ENCODE measurements at regions not wholly inside any gene's neighbourhood (a gene's known extent, or its start where the extent isn't known, plus 50 kb on each side); places are given as distances from the start of the nearest gene placed in this dataset.
"Not testable (repeated sequence)": the region's sequence is repeated elsewhere in the genome, so short reads cannot be mapped to it uniquely, and the experiment has no call there.

- no peaks in the 10 kb centered on the region for H3K27me3 ChIP-seq (ENCODE audit: control insufficient read depth, insufficient read depth, low read length)
- no peaks in the 10 kb centered on the region for H3K4me1 ChIP-seq (ENCODE audit: control insufficient read depth, insufficient read depth, low read length)
- H3K9me3 ChIP-seq (ENCODE audit: control insufficient read depth, insufficient read depth, low read length) = no peaks in the 10 kb centered on the region
- no peak overlapping the region for H3K9ac ChIP-seq (ENCODE audit: low read depth, low read length)
- H3K4me3 ChIP-seq (ENCODE audit: low read depth, low read length) = no peak overlapping the region
- no peak overlapping the region for H3K27ac ChIP-seq (ENCODE audit: low read depth, low read length)
- no peaks in the 10 kb centered on the region for H3K36me3 ChIP-seq (ENCODE audit: control insufficient read depth, insufficient read depth, low read length)
These were observed 77.8 kb upstream of the TAB2 start for GRCh38 chr6:149239573-149240209.

GRCh38 chr6:149242883-149243282 is 74.6 kb upstream of the TAB2 start:
- no peak overlapping the region for H3K4me3 ChIP-seq (ENCODE audit: low read depth, low read length)
- H3K9ac ChIP-seq (ENCODE audit: low read depth, low read length) = no peak overlapping the region
- no peaks in the 10 kb centered on the region for H3K27me3 ChIP-seq (ENCODE audit: control insufficient read depth, insufficient read depth, low read length)
- no peaks in the 10 kb centered on the region for H3K4me1 ChIP-seq (ENCODE audit: control insufficient read depth, insufficient read depth, low read length)
- no peak overlapping the region for H3K27ac ChIP-seq (ENCODE audit: low read depth, low read length)
- no peaks in the 10 kb centered on the region for H3K36me3 ChIP-seq (ENCODE audit: control insufficient read depth, insufficient read depth, low read length)
- H3K9me3 ChIP-seq (ENCODE audit: control insufficient read depth, insufficient read depth, low read length) = no peaks in the 10 kb centered on the region

DNA sequence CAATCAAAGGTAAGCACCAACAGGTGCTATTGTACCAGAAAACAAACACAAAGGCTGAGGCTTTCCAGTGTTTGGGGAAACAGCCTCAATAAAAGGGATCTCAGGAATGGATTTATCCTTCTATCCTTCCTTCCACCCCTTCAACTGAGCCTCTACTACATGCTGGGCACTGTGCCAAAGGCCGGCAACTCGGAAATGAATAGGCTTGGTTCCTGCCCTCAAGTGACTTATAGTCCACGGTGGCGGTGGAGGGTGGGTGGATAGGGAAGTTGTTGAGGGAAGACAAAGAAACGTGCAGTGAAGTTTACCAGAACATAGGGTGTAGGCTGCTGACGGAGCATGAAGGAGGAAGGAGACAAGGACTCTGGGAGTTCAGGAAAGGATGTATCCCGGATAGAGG is 73.4 kb upstream of the TAB2 start:
- Histone ChIP-seq H3K9ac (ENCODE audit: low read depth, low read length) (no peak overlapping the region), H3K27ac (ENCODE audit: low read depth, low read length) (no peak overlapping the region), H3K4me3 (ENCODE audit: low read depth, low read length) (no peak overlapping the region), H3K27me3 (ENCODE audit: control insufficient read depth, insufficient read depth, low read length) (no peaks in the 10 kb centered on the region), H3K36me3 (ENCODE audit: control insufficient read depth, insufficient read depth, low read length) (no peaks in the 10 kb centered on the region), H3K9me3 (ENCODE audit: control insufficient read depth, insufficient read depth, low read length) (no peaks in the 10 kb centered on the region), H3K4me1 (ENCODE audit: control insufficient read depth, insufficient read depth, low read length) (no peaks in the 10 kb centered on the region)

- Histone ChIP-seq H3K27me3 (ENCODE audit: control insufficient read depth, insufficient read depth, low read length) (no peaks in the 10 kb centered on the region), H3K27ac (ENCODE audit: low read depth, low read length) (no peak overlapping the region), H3K36me3 (ENCODE audit: control insufficient read depth, insufficient read depth, low read length) (no peaks in the 10 kb centered on the region), H3K4me3 (ENCODE audit: low read depth, low read length) (no peak overlapping the region), H3K9me3 (ENCODE audit: control insufficient read depth, insufficient read depth, low read length) (no peaks in the 10 kb centered on the region), H3K9ac (ENCODE audit: low read depth, low read length) (no peak overlapping the region), H3K4me1 (ENCODE audit: control insufficient read depth, insufficient read depth, low read length) (no peaks in the 10 kb centered on the region)
These were observed 70.7 kb upstream of the TAB2 start for GRCh38 chr6:149246691-149247384.

- no peak overlapping the region for H3K4me3 ChIP-seq (ENCODE audit: low read depth, low read length)
- no peak overlapping the region for H3K9ac ChIP-seq (ENCODE audit: low read depth, low read length)
- no peaks in the 10 kb centered on the region for H3K36me3 ChIP-seq (ENCODE audit: control insufficient read depth, insufficient read depth, low read length)
- no peaks in the 10 kb centered on the region for H3K9me3 ChIP-seq (ENCODE audit: control insufficient read depth, insufficient read depth, low read length)
- H3K27me3 ChIP-seq (ENCODE audit: control insufficient read depth, insufficient read depth, low read length) = no peaks in the 10 kb centered on the region
- H3K4me1 ChIP-seq (ENCODE audit: control insufficient read depth, insufficient read depth, low read length) = no peaks in the 10 kb centered on the region
- no peak overlapping the region for H3K27ac ChIP-seq (ENCODE audit: low read depth, low read length)
These were observed 70.1 kb upstream of the TAB2 start for GRCh38 chr6:149247385-149247763.

- not testable (repeated sequence) for H3K4me3 ChIP-seq (ENCODE audit: low read depth, low read length)
These were observed 69.2 kb upstream of the TAB2 start for GRCh38 chr6:149248263-149248662.

GRCh38 chr6:149248693-149249369 is 68.7 kb upstream of the TAB2 start:
- no peak overlapping the region for H3K4me3 ChIP-seq (ENCODE audit: low read depth, low read length)

More at GRCh38 chr6:149248263-149248662, 69.2 kb upstream of the TAB2 start:
- not testable (repeated sequence) for H3K9ac ChIP-seq (ENCODE audit: low read depth, low read length); H3K9me3 ChIP-seq (ENCODE audit: control insufficient read depth, insufficient read depth, low read length); H3K4me1 ChIP-seq (ENCODE audit: control insufficient read depth, insufficient read depth, low read length); H3K27ac ChIP-seq (ENCODE audit: low read depth, low read length); H3K36me3 ChIP-seq (ENCODE audit: control insufficient read depth, insufficient read depth, low read length); H3K27me3 ChIP-seq (ENCODE audit: control insufficient read depth, insufficient read depth, low read length)

DNA sequence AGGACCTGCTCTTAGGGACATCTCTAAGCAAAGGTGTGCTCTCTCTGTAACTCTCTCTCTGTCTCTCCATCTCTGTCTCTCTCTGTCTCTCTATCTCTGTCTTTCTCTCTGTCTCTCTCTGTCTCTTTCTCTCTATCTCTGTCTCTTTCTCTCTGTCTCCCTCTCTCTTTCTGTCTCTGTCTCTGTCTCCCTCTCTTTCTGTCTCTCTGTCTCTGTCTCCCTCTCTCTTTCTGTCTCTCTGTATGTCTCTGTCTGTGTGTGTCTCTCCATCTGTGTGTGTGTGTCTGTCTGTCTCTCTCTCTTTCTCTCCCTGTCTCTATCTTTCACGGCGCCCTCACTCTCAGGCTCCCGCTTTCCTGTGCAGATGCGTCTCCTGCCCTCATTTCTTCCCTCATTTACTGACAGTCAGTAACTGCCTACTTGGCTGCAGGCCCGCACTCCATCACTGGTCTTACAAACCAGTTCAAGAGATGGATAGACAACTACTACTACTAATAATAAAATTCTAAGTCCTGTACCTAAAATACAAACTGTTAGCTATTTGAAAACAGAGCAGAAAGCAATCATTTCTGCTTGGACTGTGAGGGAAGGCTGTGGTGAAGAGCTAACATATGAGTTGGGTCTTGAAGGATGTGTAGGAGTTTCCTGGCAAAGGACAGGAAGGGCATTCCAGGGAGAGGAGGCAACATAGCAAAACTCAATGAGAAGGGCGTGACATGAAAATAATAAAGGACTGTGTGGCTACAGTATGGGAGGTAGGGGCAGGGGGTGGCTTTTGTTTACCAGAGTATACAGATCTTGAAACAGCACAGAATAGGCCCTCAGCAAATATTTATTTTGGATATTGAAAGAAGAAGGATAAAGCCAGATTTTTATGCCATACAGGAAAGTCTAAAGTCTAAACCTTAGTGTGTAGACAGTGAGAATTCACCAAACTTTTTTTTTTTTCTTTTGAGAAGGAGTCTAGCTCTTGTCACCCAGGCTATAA is 67.8 kb upstream of the TAB2 start:
- Histone ChIP-seq H3K9me3 (ENCODE audit: control insufficient read depth, insufficient read depth, low read length) (no peaks in the 10 kb centered on the region), H3K4me1 (ENCODE audit: control insufficient read depth, insufficient read depth, low read length) (no peaks in the 10 kb centered on the region), H3K9ac (ENCODE audit: low read depth, low read length) (no peak overlapping the region), H3K27me3 (ENCODE audit: control insufficient read depth, insufficient read depth, low read length) (no peaks in the 10 kb centered on the region), H3K27ac (ENCODE audit: low read depth, low read length) (no peak overlapping the region), H3K4me3 (ENCODE audit: low read depth, low read length) (no peak overlapping the region), H3K36me3 (ENCODE audit: control insufficient read depth, insufficient read depth, low read length) (no peaks in the 10 kb centered on the region)

More at GRCh38 chr6:149248693-149249369, 68.7 kb upstream of the TAB2 start:
- H3K4me1 ChIP-seq (ENCODE audit: control insufficient read depth, insufficient read depth, low read length) = no peaks in the 10 kb centered on the region
- no peaks in the 10 kb centered on the region for H3K36me3 ChIP-seq (ENCODE audit: control insufficient read depth, insufficient read depth, low read length)
- H3K9me3 ChIP-seq (ENCODE audit: control insufficient read depth, insufficient read depth, low read length) = no peaks in the 10 kb centered on the region
- H3K9ac ChIP-seq (ENCODE audit: low read depth, low read length) = no peak overlapping the region
- H3K27ac ChIP-seq (ENCODE audit: low read depth, low read length) = no peak overlapping the region
- H3K27me3 ChIP-seq (ENCODE audit: control insufficient read depth, insufficient read depth, low read length) = no peaks in the 10 kb centered on the region

GRCh38 chr6:149250951-149251350 is 66.6 kb upstream of the TAB2 start:
- Histone ChIP-seq H3K9ac (ENCODE audit: low read depth, low read length) (no peak overlapping the region), H3K27ac (ENCODE audit: low read depth, low read length) (no peak overlapping the region), H3K4me1 (ENCODE audit: control insufficient read depth, insufficient read depth, low read length) (no peaks in the 10 kb centered on the region), H3K27me3 (ENCODE audit: control insufficient read depth, insufficient read depth, low read length) (no peaks in the 10 kb centered on the region), H3K9me3 (ENCODE audit: control insufficient read depth, insufficient read depth, low read length) (no peaks in the 10 kb centered on the region), H3K4me3 (ENCODE audit: low read depth, low read length) (no peak overlapping the region), H3K36me3 (ENCODE audit: control insufficient read depth, insufficient read depth, low read length) (no peaks in the 10 kb centered on the region)

DNA sequence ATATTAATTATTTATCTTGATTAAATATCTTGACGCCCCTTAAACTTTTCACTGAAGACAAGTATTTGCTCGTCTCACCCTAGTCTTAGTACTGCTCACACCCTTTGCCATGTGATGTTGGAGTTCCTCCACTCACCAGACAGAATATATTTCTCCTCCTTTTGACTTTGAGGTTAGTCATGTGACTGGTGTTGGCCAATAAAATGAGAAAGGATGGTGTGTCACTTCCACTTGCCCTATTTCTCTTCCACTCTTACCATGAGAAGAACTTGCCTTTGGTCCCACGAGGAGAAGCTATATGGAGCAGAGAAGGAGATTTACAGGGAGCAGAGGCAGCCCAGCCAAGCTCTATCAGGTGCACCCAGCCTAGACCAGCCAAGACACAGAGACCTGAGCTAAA is 64.9 kb upstream of the TAB2 start:
- Histone ChIP-seq H3K9me3 (ENCODE audit: control insufficient read depth, insufficient read depth, low read length) (no peaks in the 10 kb centered on the region), H3K36me3 (ENCODE audit: control insufficient read depth, insufficient read depth, low read length) (no peaks in the 10 kb centered on the region), H3K27me3 (ENCODE audit: control insufficient read depth, insufficient read depth, low read length) (no peaks in the 10 kb centered on the region), H3K9ac (ENCODE audit: low read depth, low read length) (no peak overlapping the region), H3K4me3 (ENCODE audit: low read depth, low read length) (no peak overlapping the region), H3K27ac (ENCODE audit: low read depth, low read length) (no peak overlapping the region), H3K4me1 (ENCODE audit: control insufficient read depth, insufficient read depth, low read length) (no peaks in the 10 kb centered on the region)

Measured in HUES48 (cell line).